HUES64 (cell line): ENCODE measurements at regions not wholly inside any gene's neighbourhood (a gene's known extent, or its start where the extent isn't known, plus 50 kb on each side); places are given as distances from the start of the nearest gene placed in this dataset.

ENCODE experiments used
- H3K27ac ChIP-seq: 2 replicates; pipeline ENCODE4 v1.7.0; 2013; ENCODE audit warnings: low read depth, low read length, inconsistent platforms
- H3K27me3 ChIP-seq: 2 replicates; pipeline ENCODE4 v1.6.1; 2013; ENCODE audit warnings: mild to moderate bottlenecking, low read length; ENCODE audit not compliant: insufficient read depth
- H3K36me3 ChIP-seq: 2 replicates; pipeline ENCODE4 v1.6.1; 2013; ENCODE audit warnings: mild to moderate bottlenecking, low read length; ENCODE audit not compliant: insufficient read depth
- H3K4me1 ChIP-seq: 2 replicates; pipeline ENCODE4 v1.6.1; 2013; ENCODE audit warnings: mild to moderate bottlenecking, low read length, moderate library complexity; ENCODE audit not compliant: insufficient read depth
- H3K4me3 ChIP-seq: 2 replicates; pipeline ENCODE4 v1.5.1; 2013; ENCODE audit warnings: mild to moderate bottlenecking, low read length, moderate library complexity
- H3K9ac ChIP-seq: 2 replicates; pipeline ENCODE4 v1.6.1; 2013; ENCODE audit warnings: mild to moderate bottlenecking, low read depth, low read length
- H3K9me3 ChIP-seq: 2 replicates; pipeline ENCODE4 v1.6.1; 2013; ENCODE audit warnings: low read depth, low read length; ENCODE audit not compliant: insufficient read depth
- WGBS: fragments of 150-250, 120-280 bp; methylation state at CpG from one replicate; pipeline ENCODE4 v1.1.7; 2013; ENCODE audit warnings: missing lambda C conversion rate; 5-methylcytosine and 5-hydroxymethylcytosine counted together

DNA sequence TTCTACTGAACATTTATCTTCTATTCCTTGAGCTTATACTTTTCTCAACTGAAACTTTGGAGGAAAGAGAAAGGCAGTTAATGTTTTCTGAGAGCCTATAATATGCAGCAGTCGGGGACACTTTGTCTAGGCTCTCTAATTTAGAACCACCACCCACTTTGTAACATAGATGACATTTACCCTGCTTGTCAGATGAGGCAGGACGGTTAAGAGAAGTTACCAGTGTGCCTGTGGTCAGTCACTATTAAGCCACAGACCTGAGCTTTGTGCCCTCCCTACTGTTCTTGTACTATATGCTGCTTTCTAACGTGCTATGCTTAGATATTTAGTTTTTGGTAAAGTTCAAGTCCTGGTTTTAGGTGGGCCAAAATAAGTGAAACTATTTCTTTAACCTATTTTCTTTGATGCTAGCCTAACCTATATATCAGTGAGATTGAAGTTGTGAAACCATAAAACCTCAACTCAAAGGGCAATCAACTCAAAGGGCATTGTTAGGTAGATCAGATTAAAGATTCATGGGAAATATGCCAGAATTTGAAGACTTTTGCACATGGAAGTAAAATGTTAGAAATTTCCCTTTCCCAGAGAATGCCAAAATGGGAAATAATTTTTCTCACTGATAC, 156.5 kb upstream of the AGR3 start:
- Histone ChIP-seq H3K27ac (no peak overlapping the region), H3K9me3 (no peaks in the 10 kb centered on the region), H3K9ac (no peak overlapping the region), H3K36me3 (no peaks in the 10 kb centered on the region), H3K27me3 (no peaks in the 10 kb centered on the region), H3K4me1 (no peaks in the 10 kb centered on the region), H3K4me3 (no peak overlapping the region)
- WGBS: 91% methylated on average over 2 of the region's 3 CpGs

DNA sequence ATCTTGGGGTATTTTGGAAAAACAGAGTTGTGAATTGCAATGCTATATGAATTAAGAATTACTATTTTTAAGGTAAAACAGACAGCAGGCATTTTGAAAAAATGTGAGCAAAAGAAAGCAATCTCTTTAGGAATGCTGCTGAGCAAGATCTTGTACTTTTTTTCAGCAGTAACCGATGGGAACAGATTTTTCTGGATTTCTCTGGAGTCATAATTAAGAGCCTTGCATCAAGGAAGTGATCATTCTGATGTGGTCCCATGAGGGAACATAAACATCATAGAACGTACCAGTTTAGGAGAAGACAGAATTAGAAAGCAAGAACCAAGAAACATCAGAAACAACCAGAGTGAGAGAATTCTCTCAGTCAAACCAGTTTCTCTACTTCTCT, 157.0 kb upstream of the AGR3 start:
- 97% methylated on average over 2 of the region's 2 CpGs for WGBS
- Histone ChIP-seq H3K9me3 (no peaks in the 10 kb centered on the region), H3K27me3 (no peaks in the 10 kb centered on the region), H3K4me3 (no peak overlapping the region), H3K36me3 (no peaks in the 10 kb centered on the region), H3K4me1 (no peaks in the 10 kb centered on the region), H3K27ac (no peak overlapping the region), H3K9ac (no peak overlapping the region)

DNA sequence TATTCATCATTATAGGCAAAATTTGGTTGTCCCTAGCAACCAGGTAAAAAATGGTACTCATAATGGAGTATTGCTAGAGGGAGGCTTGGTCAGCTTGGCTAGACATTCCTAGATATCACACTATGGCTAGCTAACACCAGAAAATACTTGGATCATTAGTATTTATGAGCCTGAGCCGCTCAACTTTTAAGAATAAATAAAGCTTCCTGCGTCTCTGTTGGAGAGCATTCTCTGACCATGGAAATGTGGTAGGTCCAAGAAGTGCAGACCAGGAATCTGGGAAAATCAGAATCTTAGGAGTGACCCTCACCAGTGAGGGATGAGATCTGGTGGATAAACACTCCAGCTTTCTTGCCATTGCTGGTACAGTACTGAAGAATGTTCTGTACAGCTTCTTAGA, 157.6 kb upstream of the AGR3 start:
- Histone ChIP-seq H3K36me3 (no peaks in the 10 kb centered on the region), H3K9me3 (no peaks in the 10 kb centered on the region), H3K27me3 (no peaks in the 10 kb centered on the region), H3K27ac (no peak overlapping the region), H3K4me3 (no peak overlapping the region), H3K4me1 (no peaks in the 10 kb centered on the region), H3K9ac (no peak overlapping the region)
- over 99% methylated on average over 2 of the region's 2 CpGs for WGBS

DNA sequence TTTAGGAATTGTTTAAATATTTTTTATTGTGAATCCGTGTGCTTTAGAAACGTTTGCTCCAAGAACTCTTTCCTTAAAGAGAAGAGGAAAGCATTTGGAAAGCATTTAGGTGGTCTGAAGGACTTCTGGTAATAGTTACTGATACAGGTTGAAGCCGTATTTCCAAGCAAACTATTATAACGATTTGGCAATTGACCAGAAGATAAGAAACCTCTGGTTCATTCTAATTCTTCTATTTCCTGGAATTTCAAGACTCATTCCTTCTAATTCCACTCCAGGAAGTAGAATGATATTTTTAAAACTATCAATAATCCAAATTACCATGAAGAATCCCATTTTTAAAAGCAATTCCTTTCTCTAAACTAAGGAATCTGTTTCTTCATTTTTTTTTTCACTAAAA, 158.9 kb upstream of the AGR3 start:
- H3K27ac ChIP-seq: no peak overlapping the region
- no peaks in the 10 kb centered on the region for H3K27me3 ChIP-seq
- no peaks in the 10 kb centered on the region for H3K4me1 ChIP-seq
- no peaks in the 10 kb centered on the region for H3K36me3 ChIP-seq
- no peaks in the 10 kb centered on the region for H3K9me3 ChIP-seq
- H3K9ac ChIP-seq: no peak overlapping the region
- 84% methylated on average over 4 of the region's 4 CpGs for WGBS
- no peak overlapping the region for H3K4me3 ChIP-seq

DNA sequence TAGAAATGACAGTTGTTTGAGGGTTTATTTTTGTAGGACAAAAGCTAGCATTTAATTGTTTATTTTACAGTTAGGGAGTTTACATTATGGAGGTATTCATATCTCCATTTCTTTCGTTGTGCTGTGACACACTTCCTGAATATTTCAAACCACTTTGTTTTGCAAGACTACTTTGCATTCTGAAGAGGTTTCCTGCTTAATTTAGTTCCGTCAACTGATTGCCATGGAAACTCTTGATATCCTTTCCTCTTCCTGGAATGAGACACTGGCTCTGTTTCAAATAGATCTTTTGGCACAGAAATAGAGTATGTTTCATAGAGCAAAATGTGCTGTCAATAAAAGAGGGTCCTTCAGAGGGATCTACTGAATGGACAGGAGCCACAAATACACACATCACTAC, 159.5 kb upstream of the AGR3 start:
- no peak overlapping the region for H3K27ac ChIP-seq
- 55% methylated on average over 2 of the region's 2 CpGs for WGBS
- H3K36me3 ChIP-seq: no peaks in the 10 kb centered on the region
- H3K4me1 ChIP-seq: no peaks in the 10 kb centered on the region
- no peak overlapping the region; the same call in 1 of the 2 replicates for H3K9ac ChIP-seq
- H3K9me3 ChIP-seq: no peaks in the 10 kb centered on the region
- no peak overlapping the region for H3K4me3 ChIP-seq
- no peaks in the 10 kb centered on the region for H3K27me3 ChIP-seq

DNA sequence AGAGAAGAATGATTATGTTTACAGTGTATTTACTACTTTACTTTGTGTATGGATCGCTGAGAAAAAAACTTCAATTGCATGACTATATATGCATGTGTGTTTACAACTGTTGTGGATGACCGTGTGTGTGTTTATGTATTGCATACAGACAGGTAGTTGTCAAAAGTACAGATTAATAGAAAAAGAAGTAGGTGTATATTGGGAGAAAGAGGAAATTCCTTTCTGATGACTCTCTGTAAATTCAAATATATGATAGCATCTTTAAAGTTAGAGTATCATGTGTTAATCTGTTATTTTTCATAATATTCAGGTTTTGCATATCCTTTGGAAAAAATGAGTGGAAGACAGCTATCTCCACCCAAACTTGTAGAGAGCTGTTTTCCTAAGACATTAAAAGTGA, 160.4 kb upstream of the AGR3 start:
- WGBS: 88% methylated on average over 2 of the region's 2 CpGs
- Histone ChIP-seq H3K9ac (no peak overlapping the region), H3K4me1 (no peaks in the 10 kb centered on the region), H3K36me3 (no peaks in the 10 kb centered on the region), H3K9me3 (no peaks in the 10 kb centered on the region), H3K4me3 (no peak overlapping the region), H3K27ac (no peak overlapping the region), H3K27me3 (no peaks in the 10 kb centered on the region)

DNA sequence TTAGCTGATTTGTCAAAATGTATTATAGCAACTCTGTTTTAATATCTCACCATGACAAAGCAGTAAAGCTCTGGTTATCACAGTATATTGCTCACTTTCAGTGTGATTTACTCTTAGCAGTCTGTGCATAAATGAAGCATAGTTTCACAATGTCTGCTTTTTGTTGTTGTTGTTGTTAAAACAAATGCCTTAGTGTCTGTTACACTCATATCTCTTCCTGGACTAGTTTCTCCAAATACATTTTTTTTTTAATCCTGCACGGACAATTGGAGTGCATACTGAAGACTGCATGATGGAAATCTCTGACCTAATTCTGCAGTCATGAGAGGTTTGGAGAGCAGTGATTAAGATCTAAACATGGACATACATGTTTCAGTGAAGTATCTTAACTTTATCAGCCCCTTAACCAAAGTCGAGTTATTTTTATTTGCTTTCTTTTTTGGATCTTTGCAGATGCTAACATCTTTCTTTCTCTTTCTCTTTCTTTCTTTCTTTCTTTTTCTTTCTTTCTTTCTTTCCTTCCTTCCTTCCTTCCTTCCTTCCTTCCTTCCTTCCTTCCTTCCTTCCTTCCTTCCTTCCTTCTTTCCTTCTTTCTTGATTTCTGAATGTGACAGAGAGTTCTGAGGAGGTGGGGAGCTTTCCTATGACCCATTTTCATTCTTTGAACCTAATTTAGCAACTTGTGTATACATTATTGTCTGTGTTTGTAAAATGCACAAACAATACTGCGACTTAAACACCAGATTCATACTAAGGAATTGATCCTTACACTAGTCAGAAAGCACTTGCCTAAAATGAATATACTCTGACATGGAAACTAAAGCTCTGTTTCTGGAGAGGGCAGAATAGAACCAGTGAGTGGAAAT, 161.5 kb upstream of the AGR3 start:
- Histone ChIP-seq H3K4me1 (no peaks in the 10 kb centered on the region), H3K4me3 (no peak overlapping the region), H3K27me3 (no peaks in the 10 kb centered on the region), H3K9me3 (no peaks in the 10 kb centered on the region), H3K9ac (no peak overlapping the region), H3K27ac (no peak overlapping the region), H3K36me3 (no peaks in the 10 kb centered on the region)
- 94% methylated on average over 2 of the region's 3 CpGs for WGBS

DNA sequence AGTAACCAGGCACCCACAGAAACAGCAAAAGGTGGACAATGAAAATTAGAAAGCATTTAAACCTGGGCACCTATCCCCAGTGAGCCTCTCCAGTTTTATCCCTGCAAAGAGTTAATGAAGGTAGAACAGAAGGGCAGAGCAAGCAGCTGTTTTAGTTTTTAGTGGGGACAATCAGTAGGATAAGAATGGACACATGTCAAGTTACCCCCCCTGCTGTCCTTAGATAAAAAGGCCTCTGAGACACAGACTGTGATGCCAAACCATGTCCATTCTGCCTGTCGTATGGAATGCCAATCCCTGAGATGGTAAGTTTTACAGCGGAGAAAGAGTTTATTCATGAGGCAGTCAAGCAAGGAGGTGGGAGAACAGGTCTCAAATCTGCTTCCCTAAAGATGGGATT, 162.6 kb upstream of the AGR3 start:
- Histone ChIP-seq H3K9ac (no peak overlapping the region), H3K4me3 (no peak overlapping the region), H3K9me3 (no peaks in the 10 kb centered on the region), H3K27me3 (no peaks in the 10 kb centered on the region), H3K27ac (no peak overlapping the region), H3K4me1 (no peaks in the 10 kb centered on the region), H3K36me3 (no peaks in the 10 kb centered on the region)
- WGBS: 91% methylated on average over 2 of the region's 2 CpGs

DNA sequence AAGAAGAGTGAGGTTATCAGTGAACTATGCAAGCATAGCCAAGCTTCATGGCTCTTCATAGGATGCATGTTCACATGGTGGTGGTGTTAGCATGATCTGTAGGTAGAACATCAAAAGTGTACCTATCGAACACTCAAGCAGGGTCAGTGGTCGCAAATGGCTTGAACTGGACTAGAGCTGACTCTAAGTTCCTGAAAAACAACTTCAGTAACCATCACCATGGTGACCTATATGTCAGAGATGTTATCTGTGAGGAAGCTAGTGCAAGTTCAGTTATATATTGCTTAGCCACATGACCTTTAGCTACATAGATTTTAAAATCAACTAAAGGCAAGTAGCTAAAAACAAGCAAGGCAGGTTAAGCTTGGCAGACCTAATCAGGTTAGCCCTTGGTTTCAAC, 163.1 kb upstream of the AGR3 start:
- WGBS: 85% methylated on average over 2 of the region's 2 CpGs
- Histone ChIP-seq H3K27ac (no peak overlapping the region), H3K9ac (no peak overlapping the region), H3K9me3 (no peaks in the 10 kb centered on the region), H3K27me3 (no peaks in the 10 kb centered on the region), H3K36me3 (no peaks in the 10 kb centered on the region), H3K4me3 (no peak overlapping the region), H3K4me1 (no peaks in the 10 kb centered on the region)

DNA sequence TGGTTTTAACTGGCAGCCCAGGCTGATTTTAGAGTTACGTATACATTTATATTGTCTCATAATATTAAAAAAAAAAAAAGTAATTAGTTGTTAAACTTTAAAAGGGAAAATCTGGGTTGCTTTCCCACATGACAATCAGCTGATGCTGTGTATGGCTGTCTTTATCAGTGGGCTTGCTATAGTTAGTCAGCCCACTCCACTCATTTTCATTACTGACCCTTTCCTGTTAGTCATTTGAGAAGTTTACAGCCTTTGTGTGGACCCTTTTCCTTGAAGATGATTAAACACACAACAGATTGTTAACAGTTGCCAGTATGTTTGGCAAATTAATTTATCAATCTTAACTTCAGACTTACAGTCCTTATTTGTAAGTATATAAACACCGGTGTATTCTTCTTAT, 164.5 kb upstream of the AGR3 start:
- no peaks in the 10 kb centered on the region for H3K4me1 ChIP-seq
- no peak overlapping the region for H3K4me3 ChIP-seq
- no CpG with 5 or more reads among the region's 2 CpGs for WGBS
- no peaks in the 10 kb centered on the region for H3K27me3 ChIP-seq
- no peak overlapping the region for H3K9ac ChIP-seq
- H3K9me3 ChIP-seq: no peaks in the 10 kb centered on the region
- no peak overlapping the region for H3K27ac ChIP-seq
- H3K36me3 ChIP-seq: no peaks in the 10 kb centered on the region

DNA sequence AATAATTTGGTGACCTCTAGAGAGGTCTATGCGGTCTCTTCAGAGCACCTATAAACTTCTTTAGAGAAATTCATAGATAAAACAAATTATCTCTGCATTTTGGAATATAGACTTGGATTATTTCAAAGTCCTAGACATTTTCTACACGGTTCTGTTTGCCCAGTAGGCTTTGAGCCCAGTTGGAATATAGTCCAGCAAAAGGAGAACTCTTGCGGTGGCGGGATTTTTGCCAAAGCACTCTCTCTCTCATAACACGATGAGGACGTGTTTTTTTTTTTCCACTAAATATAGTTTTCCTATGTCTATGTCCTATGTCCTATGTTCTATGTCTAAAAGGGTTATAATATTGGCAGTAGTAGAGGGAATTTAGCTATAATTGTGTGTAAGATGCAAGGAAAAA, 164.9 kb upstream of the AGR3 start:
- Histone ChIP-seq H3K9ac (no peak overlapping the region), H3K27ac (no peak overlapping the region), H3K27me3 (no peaks in the 10 kb centered on the region), H3K4me3 (no peak overlapping the region), H3K4me1 (no peaks in the 10 kb centered on the region), H3K36me3 (no peaks in the 10 kb centered on the region), H3K9me3 (no peaks in the 10 kb centered on the region)
- 93% methylated on average over 4 of the region's 6 CpGs for WGBS
